SK-N-MC (cell line): ENCODE measurements at regions not wholly inside any gene's neighbourhood (a gene's known extent, or its start where the extent isn't known, plus 50 kb on each side); places are given as distances from the start of the nearest gene placed in this dataset.

Experiments used
- EZH2 ChIP-seq: fragments of 200-600 bp; sonication (generic); IDR thresholded peaks from one replicate; pipeline ENCODE4 v1.6.1; 2017; ENCODE audit warnings: antibody characterized with exemption
- FOXP2 ChIP-seq: optimal IDR thresholded peaks from 2 replicates; pipeline ENCODE3; 2011; ENCODE audit warnings: mild to moderate bottlenecking, moderate library complexity; ENCODE audit not compliant: insufficient read depth; ENCODE audit errors: extremely low read length, control extremely low read depth
- POLR2AphosphoS5 ChIP-seq: IDR thresholded peaks from 2 replicates; pipeline ENCODE4 v1.6.1; 2012; ENCODE audit warnings: mild to moderate bottlenecking, low read depth, low read length, borderline replicate concordance

GRCh38 chr3:162666835-162667234 is 1170.2 kb downstream of the OTOL1 start:
- TF ChIP-seq EZH2 (no peak), POLR2AphosphoS5 (no peak), FOXP2 (no peak)
